A172 (cell line): ENCODE measurements at regions not wholly inside any gene's neighbourhood (a gene's known extent, or its start where the extent isn't known, plus 50 kb on each side); places are given as distances from the start of the nearest gene placed in this dataset.
"Not testable (repeated sequence)": the region's sequence is repeated elsewhere in the genome, so short reads cannot be mapped to it uniquely, and the experiment has no call there.

Source experiments
- DNase-seq: peaks from one replicate; pipeline ENCODE4 v3.0.0-alpha.2; 2015; ENCODE audit warnings: low spot score

DNA sequence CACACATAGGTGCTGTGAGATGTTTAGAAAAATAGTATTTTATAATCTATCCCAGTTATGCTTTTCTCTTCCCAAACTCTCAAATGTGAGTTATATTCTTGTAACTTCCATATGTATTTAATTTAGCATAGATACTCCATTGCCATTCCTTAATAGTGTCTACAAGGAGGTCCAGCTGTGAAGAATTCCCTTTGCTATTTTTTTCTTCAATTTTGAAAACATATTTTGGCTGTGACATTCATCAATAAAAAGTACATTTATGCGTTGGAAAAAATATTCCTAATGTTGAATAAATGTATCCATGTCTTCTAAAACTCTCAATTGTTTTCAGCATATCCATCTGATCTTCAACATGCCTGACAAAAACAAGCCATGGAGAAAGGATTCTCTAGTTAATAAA is 1402.0 kb upstream of the SEL1L start:
- DNase-seq = no peak

DNA sequence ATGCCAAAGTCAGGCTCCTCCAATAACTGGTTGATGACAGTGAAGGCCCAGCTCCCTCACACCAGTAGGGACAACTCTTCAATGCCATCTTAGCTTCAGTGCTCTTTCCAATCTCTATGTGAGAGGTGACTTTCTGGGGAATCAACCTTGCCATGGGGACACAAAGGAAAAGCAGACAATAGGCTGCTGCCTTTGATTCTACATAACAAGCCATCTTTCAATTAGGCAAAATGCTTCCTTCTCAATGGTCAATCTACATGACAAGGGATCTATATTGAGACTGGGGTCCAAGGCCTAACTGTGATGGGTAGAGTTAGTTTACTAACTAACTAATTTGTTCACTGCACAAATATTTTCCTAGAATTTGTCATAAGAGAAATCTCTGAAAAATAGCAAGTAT is 1417.5 kb upstream of the SEL1L start:
- no peak for DNase-seq

DNA sequence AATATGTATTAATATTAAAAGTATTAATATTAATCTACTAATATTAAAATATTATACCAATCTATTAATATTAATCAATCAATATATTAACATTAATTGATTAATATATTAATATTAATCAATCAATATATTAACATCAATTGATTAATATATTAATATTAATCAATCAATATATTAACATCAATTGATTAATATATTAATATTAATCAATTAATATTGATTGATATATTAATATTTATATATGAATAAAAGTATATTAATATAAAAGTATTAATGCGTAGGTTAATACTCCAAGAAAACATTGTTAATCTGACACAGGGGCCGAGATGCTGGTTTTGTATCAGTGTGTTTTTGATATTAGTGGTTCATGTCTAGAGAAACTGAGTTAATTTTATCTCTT is 1430.1 kb upstream of the SEL1L start:
- DNase-seq = no peak

DNA sequence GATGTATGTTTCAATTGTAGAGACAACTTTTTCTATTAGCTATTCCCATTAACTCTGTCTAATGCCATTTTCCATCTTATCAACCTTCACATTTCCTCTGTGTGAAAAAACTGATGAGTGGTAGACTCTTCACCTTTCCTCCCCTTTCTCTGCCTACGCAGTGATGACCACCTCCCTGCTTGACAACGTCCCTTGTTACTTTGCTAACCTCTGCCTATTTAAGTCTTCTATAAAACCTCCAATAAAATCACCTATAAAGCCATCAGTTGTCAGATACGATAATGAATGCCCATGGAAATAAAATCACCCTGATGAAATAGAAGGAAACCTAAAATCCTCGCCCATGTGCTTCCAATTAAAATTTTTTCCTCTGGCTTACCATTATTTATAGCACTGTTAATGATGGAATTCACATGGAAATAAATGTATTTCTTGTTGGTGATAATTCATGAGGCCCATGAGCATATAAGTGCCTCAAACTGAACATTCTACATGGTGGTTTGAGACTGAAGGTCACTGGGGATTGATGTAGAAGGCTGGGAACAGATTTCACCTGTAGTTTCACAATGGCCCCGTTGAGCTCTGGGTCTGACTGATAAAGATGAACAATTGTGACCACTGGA is 1454.0 kb upstream of the SEL1L start:
- DNase-seq = no peak

DNA sequence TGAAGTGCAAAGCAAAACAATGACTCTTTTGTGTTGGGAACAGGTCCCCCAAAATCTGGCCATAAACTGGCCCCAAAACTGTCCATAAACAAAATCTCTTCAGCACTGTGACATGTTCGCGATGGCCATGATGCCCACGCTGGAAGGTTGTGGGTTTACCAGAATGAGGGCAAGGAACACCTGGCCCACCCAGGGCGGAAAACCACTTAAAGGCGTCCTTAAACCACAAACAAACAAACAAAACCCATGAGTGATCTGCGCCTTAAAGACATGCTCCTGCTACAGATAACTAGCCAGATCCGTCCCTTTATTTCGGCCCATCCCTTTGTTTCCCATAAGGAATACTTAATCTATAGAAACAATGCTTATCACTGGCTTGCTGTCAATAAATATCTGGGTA is 1460.9 kb upstream of the SEL1L start:
- not testable (repeated sequence) for DNase-seq

DNA sequence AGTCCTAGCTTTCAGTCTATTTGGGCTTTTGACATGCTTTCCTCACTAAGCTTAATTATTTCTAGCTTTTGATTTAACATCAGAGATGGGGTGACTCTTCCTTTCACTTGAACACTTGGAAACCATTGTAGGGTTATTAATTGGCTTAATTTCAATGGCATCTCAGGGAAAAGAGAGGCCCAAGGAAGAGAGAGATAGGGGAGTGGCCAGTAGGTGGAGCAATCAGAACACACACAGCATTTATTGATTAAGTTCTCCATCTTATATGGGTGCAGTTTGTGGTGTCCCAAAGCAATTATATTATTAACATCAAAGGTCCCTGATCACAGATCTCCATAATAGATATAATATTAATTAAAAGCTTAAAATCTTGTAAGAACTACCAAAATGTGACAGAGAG is 1466.1 kb upstream of the SEL1L start:
- no peak for DNase-seq

DNA sequence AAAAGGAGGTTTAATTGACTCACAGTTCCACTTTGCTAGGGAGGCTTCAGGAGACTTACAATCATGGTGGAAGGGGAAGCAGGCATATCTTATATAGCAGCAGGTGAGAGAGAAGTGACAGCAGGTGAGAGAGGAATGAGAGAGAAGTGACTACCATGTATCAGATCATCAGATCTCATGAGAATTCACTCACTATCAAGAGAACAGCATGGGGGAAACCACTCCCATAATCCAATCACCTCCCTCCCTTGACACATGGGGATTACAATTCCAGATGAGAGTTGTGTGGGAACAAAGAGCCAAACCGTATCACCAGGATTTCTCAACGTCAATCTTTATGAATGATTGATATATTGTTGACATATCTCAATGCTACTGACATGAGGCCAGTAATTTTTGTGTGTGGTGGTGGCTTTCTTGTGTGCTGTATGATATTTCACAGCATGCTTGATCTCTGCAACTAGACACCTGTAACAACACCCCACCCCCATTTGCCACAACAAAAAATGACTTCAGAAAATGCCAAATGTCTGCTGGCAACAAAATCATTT is 1470.9 kb upstream of the SEL1L start:
- DNase-seq = no peak

DNA sequence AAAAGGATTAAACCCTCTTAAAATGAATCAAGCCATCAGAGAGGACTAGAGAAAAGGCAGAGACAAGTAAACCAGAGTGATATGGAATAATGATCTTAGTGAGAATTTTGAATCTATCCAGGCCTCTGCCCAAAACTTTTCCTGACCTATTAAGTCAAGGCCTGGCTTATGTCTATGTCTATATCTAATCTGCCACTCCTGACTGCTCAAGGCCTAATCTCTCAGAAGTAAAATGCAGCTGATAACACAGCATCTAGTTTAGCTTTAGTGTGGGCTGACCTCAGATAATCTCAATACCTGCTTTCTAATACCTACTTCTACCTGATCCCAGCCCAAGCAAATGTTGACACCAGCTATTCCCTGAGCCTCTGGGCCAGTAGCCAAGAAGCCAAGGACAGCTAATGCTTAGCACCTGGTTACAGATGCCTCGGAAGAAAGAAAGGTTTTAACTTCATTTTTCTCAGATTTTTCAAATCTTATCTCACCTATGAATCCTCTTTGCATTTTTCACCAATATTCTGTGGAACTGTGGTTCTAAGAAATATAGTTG is 1472.5 kb upstream of the SEL1L start:
- DNase-seq = no peak

DNA sequence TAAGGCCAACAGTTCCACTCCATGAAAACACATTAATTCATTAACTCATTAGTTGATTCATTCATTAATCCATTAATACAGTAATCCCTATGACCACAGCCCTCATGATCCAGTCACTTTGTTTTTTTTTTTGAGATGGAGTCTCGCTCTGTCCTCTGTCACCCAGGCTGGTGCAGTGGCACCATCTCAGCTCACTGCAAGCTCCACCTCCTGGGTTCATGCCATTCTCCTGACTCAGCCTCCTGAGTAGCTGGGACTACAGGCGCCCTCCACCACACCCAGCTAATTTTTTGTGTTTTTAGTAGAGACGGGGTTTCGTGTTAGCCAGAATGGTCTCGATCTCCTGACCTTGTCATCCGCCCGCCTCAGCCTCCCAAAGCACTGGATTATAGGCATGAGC is 1473.4 kb upstream of the SEL1L start:
- not testable (repeated sequence) for DNase-seq

DNA sequence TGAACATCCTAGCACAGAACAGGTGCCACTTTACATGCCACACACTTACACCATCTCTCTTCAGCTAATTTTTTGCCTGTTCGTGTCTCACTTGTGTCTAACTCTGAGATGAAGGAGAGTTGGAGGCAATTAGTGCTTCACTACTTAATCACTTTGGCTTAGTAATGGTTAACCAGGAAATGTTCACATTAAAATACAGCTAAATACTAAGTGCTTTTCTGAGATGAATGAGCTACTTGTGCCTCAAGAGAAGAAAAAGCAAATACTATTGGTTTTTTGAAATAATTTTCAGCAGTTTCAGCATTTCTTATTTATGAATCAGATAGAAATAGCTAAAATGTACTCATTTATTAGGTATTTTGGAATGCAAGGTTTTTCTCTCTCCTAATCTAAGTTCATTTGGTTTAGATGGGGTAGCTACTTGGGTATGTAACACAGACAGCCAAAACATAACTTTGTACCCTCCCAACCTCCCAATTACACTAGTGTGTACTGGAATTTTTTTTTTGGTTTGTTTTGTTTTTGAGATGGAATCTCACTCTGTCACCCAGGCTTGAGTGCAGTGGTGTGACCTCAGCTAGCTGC is 1474.1 kb upstream of the SEL1L start:
- DNase-seq = no peak

DNA sequence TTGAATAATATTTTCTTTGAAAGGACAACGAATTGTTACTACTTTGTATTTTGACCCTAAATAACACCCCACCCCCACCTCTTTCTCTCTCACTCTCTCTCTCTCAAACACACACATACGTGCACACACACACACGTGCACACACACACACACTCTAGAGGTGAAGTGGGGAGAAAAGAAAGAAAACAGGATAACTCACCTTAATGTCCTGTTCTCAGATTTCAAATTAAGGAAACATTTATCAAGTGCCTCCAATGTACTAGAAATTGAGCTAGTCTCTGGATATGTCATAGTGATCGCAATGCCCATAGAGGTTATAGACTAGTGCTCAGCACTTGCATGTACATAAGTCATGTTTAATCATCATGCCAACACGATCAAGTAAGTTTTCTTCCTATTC is 1483.6 kb upstream of the SEL1L start:
- no peak for DNase-seq

DNA sequence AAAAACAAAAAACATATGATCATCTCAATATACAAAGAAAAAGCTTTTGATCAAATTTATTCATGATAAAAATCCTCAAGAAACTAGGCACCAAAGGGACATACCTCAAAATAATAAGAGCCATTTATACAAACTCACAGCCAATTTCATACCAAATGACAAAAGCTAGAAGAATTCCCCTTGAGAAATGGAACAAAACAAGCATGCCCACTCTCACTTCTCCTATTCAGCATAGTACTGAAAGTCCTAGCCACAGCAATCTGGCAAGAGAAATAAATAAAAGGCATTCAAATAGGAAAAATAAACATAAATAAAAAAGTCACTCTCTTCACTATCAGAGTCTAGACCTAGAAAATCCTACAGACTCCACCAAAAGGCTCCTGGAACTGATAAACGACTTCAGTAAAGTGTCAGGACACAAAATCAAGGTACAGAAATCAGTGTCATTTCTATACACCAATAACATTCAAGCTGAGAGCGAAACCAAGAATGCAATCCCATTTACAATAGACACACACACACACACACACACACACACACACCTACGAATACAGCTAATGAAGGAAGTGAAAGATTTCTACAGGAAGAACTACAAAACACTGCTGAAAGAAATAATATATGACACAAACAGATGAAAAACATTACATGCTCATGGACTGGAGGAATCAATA is 1486.2 kb upstream of the SEL1L start:
- DNase-seq = no peak

DNA sequence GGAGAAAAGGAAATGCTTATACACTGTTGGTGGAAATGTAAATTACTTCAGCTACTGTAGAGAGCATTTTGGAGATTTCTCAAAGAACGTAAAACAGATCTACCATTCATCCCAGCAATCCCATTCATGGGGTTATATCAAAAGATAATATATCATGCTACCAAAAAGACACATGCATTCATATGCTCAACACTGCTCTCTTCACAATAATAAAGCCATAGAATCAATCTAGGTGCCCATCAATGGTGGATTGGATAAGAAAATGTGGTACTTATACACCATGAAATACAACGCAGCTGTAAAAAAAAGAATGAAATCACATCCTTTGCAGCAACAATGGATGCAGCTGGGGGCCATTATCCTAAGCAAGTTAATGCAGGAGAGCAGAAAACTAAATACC is 1487.7 kb upstream of the SEL1L start:
- no peak for DNase-seq

DNA sequence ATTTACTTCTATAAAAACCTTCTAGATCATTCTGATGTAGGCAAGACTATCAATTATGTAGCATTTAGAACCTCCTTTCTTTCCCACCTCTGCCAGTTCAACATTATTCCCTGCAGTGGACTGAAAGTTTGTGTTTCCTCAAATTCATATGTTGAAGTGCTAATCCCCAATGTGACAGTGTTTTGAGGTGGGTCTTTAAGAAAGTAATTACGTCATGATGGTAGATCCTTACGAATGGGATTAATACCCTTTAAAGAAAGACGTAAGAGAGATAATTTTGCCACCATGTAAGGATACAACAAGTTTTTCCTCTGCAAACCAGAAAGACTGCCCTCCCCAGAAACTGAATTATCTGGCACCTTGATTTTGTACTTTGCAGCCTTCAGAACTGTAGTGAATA is 1489.7 kb upstream of the SEL1L start:
- no peak for DNase-seq

DNA sequence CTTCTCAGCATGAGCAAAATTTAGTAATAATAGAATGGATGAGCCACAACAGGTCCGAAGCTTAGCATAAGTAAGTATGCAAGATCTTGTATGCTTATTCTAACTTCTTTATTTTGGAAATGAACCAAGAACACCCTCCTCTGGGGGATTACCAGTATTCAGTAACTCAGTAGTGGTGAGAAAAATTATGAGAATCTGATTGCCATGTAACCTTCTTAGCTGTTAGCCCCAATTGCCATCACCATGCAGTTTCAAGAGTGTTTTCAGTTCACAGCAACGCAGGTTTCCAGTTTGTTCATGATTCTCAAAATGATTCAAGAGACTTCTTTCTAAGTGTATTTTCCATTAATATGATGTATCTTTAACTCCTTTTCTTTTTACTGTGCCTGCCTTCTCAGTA is 1507.6 kb upstream of the SEL1L start:
- DNase-seq = no peak

DNA sequence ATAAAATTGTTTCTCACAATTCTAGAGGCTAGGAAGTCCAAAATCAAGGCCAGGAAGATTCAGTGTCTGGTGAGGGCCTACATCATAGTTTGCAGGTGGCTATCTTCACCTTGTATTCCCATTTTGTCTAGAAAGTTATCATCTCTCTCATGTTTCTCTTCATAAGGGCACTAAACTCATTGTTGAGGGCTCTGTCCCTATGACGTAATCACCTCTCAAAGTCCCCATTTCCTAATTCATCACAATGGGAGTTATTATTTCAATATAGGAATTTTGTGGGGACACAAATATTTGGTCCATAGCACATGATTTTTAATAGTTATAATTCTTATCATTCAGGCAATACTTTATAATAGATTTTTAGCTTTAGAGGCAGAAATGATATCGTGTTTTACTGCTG is 1509.2 kb upstream of the SEL1L start:
- DNase-seq = no peak

DNA sequence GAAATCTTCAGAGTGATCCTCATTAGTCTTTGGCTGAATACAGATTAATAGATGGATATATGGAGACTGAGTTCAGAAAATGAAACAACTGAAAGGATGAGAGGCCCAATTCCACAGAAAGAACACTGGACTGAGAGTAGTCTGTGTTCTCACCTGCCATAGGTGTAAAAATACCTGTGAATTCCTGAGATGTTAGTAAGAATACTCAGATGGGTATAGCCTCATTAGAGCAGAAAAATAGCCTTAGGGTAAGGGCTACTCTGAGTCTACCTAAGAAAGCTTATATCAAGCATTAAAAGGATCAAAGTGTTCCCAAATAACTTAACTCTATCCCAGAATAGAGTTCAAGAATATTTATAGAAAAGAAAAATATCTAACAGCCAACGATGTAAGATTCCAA is 1510.3 kb upstream of the SEL1L start:
- DNase-seq = no peak

DNA sequence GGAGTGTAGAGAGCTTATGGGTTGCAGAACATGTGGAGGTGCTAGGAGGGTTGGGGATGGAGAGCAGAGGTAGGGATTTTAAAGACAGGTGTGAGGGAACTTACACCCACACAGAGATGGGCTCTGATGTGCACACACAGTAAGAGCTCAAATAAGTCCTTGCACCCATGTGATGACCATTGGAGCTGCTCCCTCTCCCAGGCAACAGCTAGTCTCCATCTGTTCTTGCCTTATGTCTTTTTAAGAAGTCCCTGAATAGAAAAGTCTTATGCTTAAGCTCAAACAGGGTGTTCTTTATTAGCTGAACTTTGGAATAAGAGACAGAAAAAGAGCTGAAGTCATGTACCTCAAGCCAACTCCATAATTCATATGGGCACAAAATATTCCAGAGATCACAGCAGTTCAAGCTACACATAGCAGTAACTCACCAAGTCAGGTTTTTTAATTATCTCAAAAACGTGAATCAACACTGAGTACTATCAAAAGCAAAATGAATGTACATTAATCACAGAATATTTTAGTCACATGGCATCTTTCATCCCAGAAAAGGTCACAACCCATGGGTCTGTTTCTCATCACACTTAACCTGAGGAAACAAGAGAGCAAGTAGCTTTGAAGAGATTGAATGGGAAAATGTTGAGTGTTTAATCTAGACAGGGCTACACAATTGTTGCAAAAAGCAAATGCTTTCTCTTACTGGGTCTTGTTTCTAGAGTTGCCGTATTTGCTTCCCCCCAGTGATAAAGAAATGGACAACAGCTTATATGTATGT is 1513.6 kb upstream of the SEL1L start:
- no peak for DNase-seq

DNA sequence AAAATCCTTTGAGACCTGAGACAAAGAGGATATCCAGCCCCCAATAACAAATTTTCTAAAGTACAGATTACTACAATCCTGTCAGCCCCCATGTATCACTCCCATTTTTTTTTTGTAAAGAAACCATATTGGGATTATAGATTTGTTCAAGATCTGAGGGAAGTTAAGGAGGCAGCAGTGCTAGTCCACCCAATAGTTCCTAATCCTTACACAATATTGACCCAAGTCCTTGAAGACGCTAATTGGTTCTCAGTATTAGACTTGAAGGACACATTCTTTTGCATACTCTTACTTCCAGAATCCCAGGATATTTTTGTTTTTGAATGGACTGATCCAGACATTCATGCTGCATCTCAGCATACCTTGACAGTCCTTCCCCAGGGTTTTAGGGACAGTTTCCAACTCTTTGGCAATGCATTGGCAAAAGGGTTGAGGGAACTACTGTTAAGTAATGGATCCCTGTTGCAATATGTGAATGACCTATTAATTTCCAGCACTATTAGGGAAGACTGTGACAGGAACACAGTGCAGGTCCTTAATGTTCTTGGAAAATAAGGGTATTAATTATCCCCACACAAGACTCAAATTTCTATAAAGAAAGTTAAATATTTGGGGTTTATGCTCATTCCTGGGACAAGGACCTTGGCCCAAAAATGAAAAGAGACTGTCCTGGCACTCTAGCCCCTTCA is 1519.5 kb upstream of the SEL1L start:
- DNase-seq = no peak

DNA sequence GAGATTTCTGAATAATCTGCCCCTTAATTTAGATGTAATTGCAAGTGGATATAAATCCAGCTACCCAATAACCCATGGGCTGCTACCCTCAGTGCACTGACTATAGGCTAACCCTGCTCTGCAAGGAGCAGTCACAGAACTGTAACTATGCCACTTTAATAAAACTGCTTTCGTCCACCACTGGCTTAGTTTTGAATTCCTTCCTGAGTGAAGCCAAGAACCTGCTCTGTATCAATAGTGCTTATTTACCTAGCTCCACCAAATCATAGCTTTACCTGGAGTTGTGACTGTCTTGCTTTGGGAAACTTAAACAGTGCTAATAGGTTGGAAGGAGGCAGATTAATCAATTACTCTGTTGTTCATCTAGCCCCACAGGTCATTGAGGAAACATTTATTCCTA is 1524.4 kb upstream of the SEL1L start:
- no peak for DNase-seq

DNA sequence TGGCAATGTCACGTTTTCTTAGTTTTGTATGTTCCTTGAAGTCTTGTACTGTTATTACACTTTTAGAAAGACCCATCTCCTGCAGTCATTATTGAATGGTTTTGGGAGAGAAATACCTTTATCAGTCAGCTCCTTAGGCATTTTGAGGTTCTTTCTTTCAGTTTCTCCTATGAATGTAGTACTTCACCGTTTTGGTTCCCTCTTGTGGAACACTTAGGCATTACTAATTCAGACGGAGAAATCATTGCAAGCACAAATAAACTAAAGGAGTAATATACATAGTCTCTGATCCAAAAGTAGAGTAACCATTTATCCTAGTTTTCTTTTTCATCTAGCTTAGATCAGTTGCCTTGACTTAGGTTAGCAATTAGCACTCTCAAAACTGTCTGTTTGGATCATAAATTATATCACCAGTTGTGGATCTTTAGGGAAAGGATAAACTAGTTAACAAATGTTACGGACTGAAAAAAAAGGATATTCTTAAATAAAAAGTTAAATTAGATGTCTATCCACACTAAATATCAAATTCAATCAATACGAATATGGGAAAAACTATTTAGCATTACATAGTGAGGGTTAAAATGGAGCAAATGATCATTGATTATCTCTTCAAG is 1538.3 kb upstream of the SEL1L start:
- peak; percentile 2 for DNase-seq
